PC-3 (cell line): ENCODE measurements at regions not wholly inside any gene's neighbourhood (a gene's known extent, or its start where the extent isn't known, plus 50 kb on each side); places are given as distances from the start of the nearest gene placed in this dataset.

ENCODE experiments used
- ATAC-seq: fragments of 200-7000 bp; cut with Tn5 transposase; 2 replicates; pipeline ENCODE4 v1.9.1; 2020; ENCODE audit warnings: mild to moderate bottlenecking, moderate library complexity
- BruUV-seq: library from RNA; stranded (reverse); fragments of 400-500 nt; replicated peaks from 2 replicates; lab custom pipeline; 2021; lab: Mats Ljungman, UMichigan
- CTCF ChIA-PET: fragments of 300-600 bp; sonication (Branson Sonifier 250); formaldehyde crosslinking; loops from one replicate; lab custom pipeline; 2022; ENCODE audit warnings: antibody characterized with exemption; lab: Charles Lee
- POLR2A ChIA-PET: fragments of 300-600 bp; sonication (Branson Sonifier 250); formaldehyde crosslinking; loops from one replicate; lab custom pipeline; 2022; ENCODE audit warnings: antibody characterized with exemption; ENCODE audit not compliant: unreplicated experiment; lab: Charles Lee
- DNase-seq: peaks from one replicate; pipeline ENCODE4 v3.0.0-alpha.2; 2015
- H2AFZ ChIP-seq: fragments of 300-600 bp; sonication (generic); 2 replicates; pipeline ENCODE4 v1.6.0; 2016; ENCODE audit warnings: antibody characterized with exemption, low read length
- H3F3A ChIP-seq: fragments of 300-600 bp; sonication (generic); one replicate; pipeline ENCODE4 v1.6.0; 2017; ENCODE audit warnings: antibody characterized with exemption, low read length, control low read depth, mild to moderate bottlenecking; ENCODE audit not compliant: unreplicated experiment
- H3K27ac ChIP-seq: fragments of 300-600 bp; sonication (generic); 2 replicates; pipeline ENCODE4 v1.5.1; 2016; ENCODE audit warnings: mild to moderate bottlenecking, low read length
- H3K27me3 ChIP-seq: fragments of 300-600 bp; sonication (generic); 2 replicates; pipeline ENCODE4 v1.6.1; 2016; ENCODE audit warnings: low read length, mixed read lengths
- H3K36me3 ChIP-seq: fragments of 300-600 bp; sonication (generic); 2 replicates; pipeline ENCODE4 v1.6.1; 2016; ENCODE audit warnings: low read depth, mixed run types, low read length, mixed read lengths
- H3K4me1 ChIP-seq: fragments of 300-600 bp; sonication (generic); 2 replicates; pipeline ENCODE4 v1.5.1; 2016; ENCODE audit warnings: low read length; ENCODE audit not compliant: insufficient read depth
- H3K4me2 ChIP-seq: fragments of 300-600 bp; sonication (generic); 2 replicates; pipeline ENCODE4 v1.6.0; 2016; ENCODE audit warnings: low read length
- H3K4me3 ChIP-seq: fragments of 300-600 bp; sonication (generic); 2 replicates; pipeline ENCODE4 v1.5.1; 2016; ENCODE audit warnings: mild to moderate bottlenecking, low read length, mixed read lengths
- H3K79me2 ChIP-seq: fragments of 300-600 bp; sonication (generic); 2 replicates; pipeline ENCODE4 v1.6.1; 2017; ENCODE audit warnings: low read length, mixed read lengths
- H3K9ac ChIP-seq: fragments of 300-600 bp; sonication (generic); 2 replicates; pipeline ENCODE4 v1.6.0; 2016; ENCODE audit warnings: mild to moderate bottlenecking, low read length
- H3K9me2 ChIP-seq: fragments of 300-600 bp; sonication (generic); replicated peaks from 2 replicates; pipeline ENCODE4 v1.6.1; 2016; ENCODE audit warnings: mixed run types, low read length, mixed read lengths
- H3K9me3 ChIP-seq: fragments of 300-600 bp; sonication (generic); 2 replicates; pipeline ENCODE4 v1.6.1; 2016; ENCODE audit warnings: low read length, mixed read lengths
- H4K20me1 ChIP-seq: fragments of 300-600 bp; sonication (generic); 2 replicates; pipeline ENCODE4 v1.6.1; 2016; ENCODE audit warnings: low read length, mixed read lengths
- EZH2 ChIP-seq: fragments of 300-600 bp; sonication (generic); IDR thresholded peaks from one replicate; pipeline ENCODE4 v1.6.1; 2017; ENCODE audit warnings: antibody characterized with exemption, mild to moderate bottlenecking, low read length; ENCODE audit not compliant: unreplicated experiment
- EZH2phosphoT487 ChIP-seq: fragments of 300-600 bp; sonication (generic); IDR thresholded peaks from 2 replicates; pipeline ENCODE4 v1.6.1; 2018; ENCODE audit warnings: mild to moderate bottlenecking, antibody characterized with exemption, low read length, borderline replicate concordance
- intact Hi-C: fragments of 100-400 bp; cut with micrococcal nuclease; formaldehyde crosslinking; loops from 2 replicates; pipeline ENCODE4 v1.9.0; 2023
- TF ChIP-seq, protein P1 (sequence below): fragments of 300-600 bp; sonication (generic); conservative IDR thresholded peaks from 2 replicates; pipeline ENCODE4 v1.5.1; 2017; ENCODE audit warnings: antibody characterized with exemption, low read depth, mild to moderate bottlenecking, low read length

DNA sequence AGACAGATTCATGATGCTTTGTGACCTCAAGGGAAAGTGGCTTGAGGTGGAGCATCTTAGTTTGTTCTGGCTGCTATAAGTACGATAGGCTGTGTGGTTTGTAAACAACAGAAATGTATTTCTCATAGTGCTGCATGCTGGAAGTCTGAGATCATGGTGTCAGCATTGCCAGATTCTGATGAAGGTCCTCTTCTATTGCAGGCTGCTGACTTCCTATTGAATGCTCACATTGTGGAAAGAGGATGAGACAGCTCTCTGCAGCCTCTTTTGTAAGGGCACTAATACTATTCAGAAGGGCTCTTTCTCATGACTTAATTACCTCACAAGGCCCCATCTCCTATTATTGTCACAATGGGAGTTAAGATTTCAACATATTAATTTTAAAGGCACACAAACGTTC lies 1674.0 kb upstream of the PCDH7 start:
- CTCF ChIA-PET, result no interaction called here
- no peak overlapping the region for H3K4me3 ChIP-seq
- POLR2A ChIA-PET, result no interaction called here
- no peak for ATAC-seq
- no TSS peak for BruUV-seq
- H3K9ac ChIP-seq, result no peak overlapping the region
- peak overlapping the region; percentile 32; the same call in 1 of the 2 replicates for H3K27ac ChIP-seq
- H3K9me2 ChIP-seq, result no peaks in the 10 kb centered on the region
- no peaks in the 10 kb centered on the region for H3F3A ChIP-seq
- H4K20me1 ChIP-seq, result no peaks in the 10 kb centered on the region
- no peak for DNase-seq
- no peaks in the 10 kb centered on the region for H3K27me3 ChIP-seq
- H2AFZ ChIP-seq, result no peak overlapping the region
- TF ChIP-seq, protein P1, sequence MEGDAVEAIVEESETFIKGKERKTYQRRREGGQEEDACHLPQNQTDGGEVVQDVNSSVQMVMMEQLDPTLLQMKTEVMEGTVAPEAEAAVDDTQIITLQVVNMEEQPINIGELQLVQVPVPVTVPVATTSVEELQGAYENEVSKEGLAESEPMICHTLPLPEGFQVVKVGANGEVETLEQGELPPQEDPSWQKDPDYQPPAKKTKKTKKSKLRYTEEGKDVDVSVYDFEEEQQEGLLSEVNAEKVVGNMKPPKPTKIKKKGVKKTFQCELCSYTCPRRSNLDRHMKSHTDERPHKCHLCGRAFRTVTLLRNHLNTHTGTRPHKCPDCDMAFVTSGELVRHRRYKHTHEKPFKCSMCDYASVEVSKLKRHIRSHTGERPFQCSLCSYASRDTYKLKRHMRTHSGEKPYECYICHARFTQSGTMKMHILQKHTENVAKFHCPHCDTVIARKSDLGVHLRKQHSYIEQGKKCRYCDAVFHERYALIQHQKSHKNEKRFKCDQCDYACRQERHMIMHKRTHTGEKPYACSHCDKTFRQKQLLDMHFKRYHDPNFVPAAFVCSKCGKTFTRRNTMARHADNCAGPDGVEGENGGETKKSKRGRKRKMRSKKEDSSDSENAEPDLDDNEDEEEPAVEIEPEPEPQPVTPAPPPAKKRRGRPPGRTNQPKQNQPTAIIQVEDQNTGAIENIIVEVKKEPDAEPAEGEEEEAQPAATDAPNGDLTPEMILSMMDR, result no peak
- no peak overlapping the region for H3K4me2 ChIP-seq
- no peaks in the 10 kb centered on the region; the same call in 1 of the 2 replicates for H3K4me1 ChIP-seq
- intact Hi-C loops, result no loop called here
- H3K36me3 ChIP-seq, result no peaks in the 10 kb centered on the region
- H3K79me2 ChIP-seq, result no peaks in the 10 kb centered on the region
- no peaks in the 10 kb centered on the region for H3K9me3 ChIP-seq

DNA sequence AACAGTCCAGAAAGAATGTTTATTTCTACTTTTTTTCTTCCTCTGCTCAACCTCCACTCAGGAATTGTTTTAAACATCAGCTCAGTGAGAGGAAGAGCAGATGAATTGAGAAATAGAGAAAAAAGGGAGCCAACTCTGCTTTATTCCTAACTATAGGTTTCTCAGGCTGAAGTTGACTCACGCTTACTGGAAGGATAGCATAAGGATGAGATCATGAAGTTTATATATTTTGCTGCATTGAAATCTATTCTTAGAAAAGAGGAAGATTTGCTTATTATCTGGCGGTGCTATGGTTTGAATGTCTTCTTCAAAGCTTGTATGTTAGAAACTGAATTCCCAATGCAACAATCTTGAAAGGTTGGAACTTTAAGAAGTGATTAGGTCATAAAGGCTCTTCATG lies 1673.4 kb upstream of the PCDH7 start:
- H3K4me2 ChIP-seq, result no peak overlapping the region; the same call in 1 of the 2 replicates
- H2AFZ ChIP-seq, result no peak overlapping the region
- no peaks in the 10 kb centered on the region for H4K20me1 ChIP-seq
- H3F3A ChIP-seq, result no peaks in the 10 kb centered on the region
- TF ChIP-seq, protein P1, result no peak
- TF ChIP-seq EZH2phosphoT487 (no peak), EZH2 (no peak)
- ATAC-seq (peak; percentile 64; the same call in 1 of the 2 replicates), DNase-seq (peak; percentile 31)
- CTCF ChIA-PET, result no interaction called here
- no peaks in the 10 kb centered on the region for H3K9me3 ChIP-seq
- no TSS peak for BruUV-seq
- no peaks in the 10 kb centered on the region for H3K79me2 ChIP-seq
- peak overlapping the region; percentile 32; the same call in 1 of the 2 replicates for H3K27ac ChIP-seq
- H3K9me2 ChIP-seq, result no peaks in the 10 kb centered on the region
- intact Hi-C loops, result no loop called here
- POLR2A ChIA-PET, result no interaction called here
- no peaks in the 10 kb centered on the region for H3K27me3 ChIP-seq
- no peaks in the 10 kb centered on the region; the same call in 1 of the 2 replicates for H3K4me1 ChIP-seq
- no peaks in the 10 kb centered on the region for H3K36me3 ChIP-seq
- no peak overlapping the region for H3K9ac ChIP-seq
- no peak overlapping the region for H3K4me3 ChIP-seq

DNA sequence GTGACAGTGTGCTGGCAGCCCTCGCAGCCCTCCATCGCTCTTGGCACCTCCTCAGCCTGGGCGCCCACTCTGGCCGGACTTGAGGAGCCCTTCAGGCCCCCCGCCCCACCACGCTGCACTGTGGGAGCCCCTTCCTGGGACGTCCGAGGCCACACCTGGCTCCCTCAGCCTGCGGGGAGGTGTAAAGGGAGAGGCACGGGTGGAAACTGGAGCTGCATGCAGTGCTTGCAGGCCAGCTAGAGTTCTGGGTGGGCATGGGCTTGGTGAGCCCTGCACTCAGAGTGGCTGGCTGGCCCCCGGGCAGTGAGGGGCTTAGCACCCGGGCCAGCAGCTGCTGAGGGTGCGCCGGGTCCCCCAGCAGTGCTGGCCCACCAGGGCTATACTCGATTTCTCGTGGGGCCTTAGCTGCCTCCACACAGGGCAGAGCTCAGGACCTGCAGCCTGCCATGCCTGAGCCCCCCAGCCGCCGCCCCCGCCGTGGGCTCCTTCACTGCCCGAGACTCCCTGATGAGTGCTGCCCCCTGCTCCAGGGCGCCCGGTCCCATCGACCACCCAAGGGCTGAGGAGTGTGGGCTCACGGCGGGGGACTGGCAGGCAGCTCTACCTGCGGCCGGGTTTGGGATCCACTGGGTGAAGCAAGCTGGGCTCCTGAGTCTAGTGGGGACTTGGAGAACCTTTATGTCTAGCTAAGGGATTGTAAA lies 1672.7 kb upstream of the PCDH7 start:
- no peaks in the 10 kb centered on the region for H3F3A ChIP-seq
- POLR2A ChIA-PET, result interaction anchor here (0.6 kb wide), 1 partner anchor 1980 kb away, joined by 3 read pairs; no protein-coding TSS in a partner anchor
- ATAC-seq, result no peak
- H3K36me3 ChIP-seq, result no peaks in the 10 kb centered on the region
- BruUV-seq, result no TSS peak
- no peak overlapping the region for H2AFZ ChIP-seq
- no peaks in the 10 kb centered on the region; the same call in 1 of the 2 replicates for H3K4me1 ChIP-seq
- H3K9me2 ChIP-seq, result no peaks in the 10 kb centered on the region
- no peaks in the 10 kb centered on the region for H4K20me1 ChIP-seq
- H3K27ac ChIP-seq, result no peak overlapping the region
- no peak for DNase-seq
- H3K9me3 ChIP-seq, result no peaks in the 10 kb centered on the region
- CTCF ChIA-PET, result no interaction called here
- H3K4me3 ChIP-seq, result no peak overlapping the region
- no peaks in the 10 kb centered on the region for H3K79me2 ChIP-seq
- H3K9ac ChIP-seq, result no peak overlapping the region
- intact Hi-C loops, result no loop called here
- H3K4me2 ChIP-seq, result no peak overlapping the region
- TF ChIP-seq, protein P1, result no peak
- TF ChIP-seq EZH2phosphoT487 (no peak), EZH2 (no peak)
- H3K27me3 ChIP-seq, result no peaks in the 10 kb centered on the region
